Sigmoid colon (tissue), 6 donors: ENCODE measurements at regions not wholly inside any gene's neighbourhood (a gene's known extent, or its start where the extent isn't known, plus 50 kb on each side); places are given as distances from the start of the nearest gene placed in this dataset.

ENCODE experiments used
- DNase-seq: peaks from one replicate; pipeline ENCODE4 v3.0.0-alpha.2; 2019
- H3K27ac ChIP-seq, 4 donors: fragments of 200-600 bp; sonication (generic); one replicate each; pipeline ENCODE4 v1.5.1; 2016 to 2019; ENCODE audit warnings: mild to moderate bottlenecking in 1 of 4
- H3K27me3 ChIP-seq, 3 donors: fragments of 200-600 bp; sonication (generic); one replicate each; pipeline ENCODE4 v1.5.1; 2019; ENCODE audit warnings: mild to moderate bottlenecking in 1 of 3
- H3K36me3 ChIP-seq, 4 donors: fragments of 200-600 bp; sonication (generic); one replicate each; pipeline ENCODE4 v1.5.1; 2016 to 2019
- H3K4me1 ChIP-seq, 4 donors: fragments of 200-600 bp; sonication (generic); one replicate each; pipeline ENCODE4 v1.5.1; 2017 to 2019
- H3K4me3 ChIP-seq, 4 donors: fragments of 200-600 bp; sonication (generic); one replicate each; pipeline ENCODE4 v1.5.1; 2017 to 2019; ENCODE audit warnings: mild to moderate bottlenecking in 2 of 4, moderate library complexity in 1 of 4
- H3K9me3 ChIP-seq, 4 donors: fragments of 200-600 bp in 3 of 4; sonication (generic) in 3 of 4; one replicate each; pipeline versions ENCODE4 v1.5.1 to v1.6.1; 2013 to 2019
- EP300 ChIP-seq, 4 donors: sonication (generic); formaldehyde crosslinking; IDR thresholded peaks; one replicate each; pipeline ENCODE4 v1.6.1; 2017; ENCODE audit warnings: antibody characterized with exemption in 4 of 4
- POLR2A ChIP-seq, 2 donors: fragments of 450-650 bp; IDR thresholded peaks; one replicate each; pipeline ENCODE4 v1.6.1; 2016; ENCODE audit warnings: antibody characterized with exemption in 2 of 2, mild to moderate bottlenecking in 2 of 2, moderate library complexity in 2 of 2
- POLR2AphosphoS5 ChIP-seq, 4 donors: sonication (generic); formaldehyde crosslinking; IDR thresholded peaks; one replicate each; pipeline ENCODE4 v1.6.1; 2017; ENCODE audit warnings: antibody characterized with exemption in 4 of 4
- WGBS, 2 donors: extraction: QIAGEN DNeasy Blood & Tissue Kit; methylation state at CpG; one replicate each; pipeline ENCODE4 v1.1.7; 2013; 5-methylcytosine and 5-hydroxymethylcytosine counted together
- intact Hi-C: fragments of 100-400 bp; cut with DNase I; formaldehyde crosslinking; loops from one replicate; pipeline ENCODE4 v1.15.1; 2023
- TF ChIP-seq, protein P1 (sequence below), 4 experiments: fragments of 450-650 bp in 3 of 4; fragments of 200-600 bp in 1 of 4; IDR thresholded peaks; one replicate each; pipeline ENCODE4 v1.5.1; 2016 to 2019; ENCODE audit warnings: antibody characterized with exemption in 4 of 4, mild to moderate bottlenecking in 3 of 4, moderate library complexity in 2 of 4
- donor health status: healthy with polysubstance abuse.
- donor health status: healthy.

DNA sequence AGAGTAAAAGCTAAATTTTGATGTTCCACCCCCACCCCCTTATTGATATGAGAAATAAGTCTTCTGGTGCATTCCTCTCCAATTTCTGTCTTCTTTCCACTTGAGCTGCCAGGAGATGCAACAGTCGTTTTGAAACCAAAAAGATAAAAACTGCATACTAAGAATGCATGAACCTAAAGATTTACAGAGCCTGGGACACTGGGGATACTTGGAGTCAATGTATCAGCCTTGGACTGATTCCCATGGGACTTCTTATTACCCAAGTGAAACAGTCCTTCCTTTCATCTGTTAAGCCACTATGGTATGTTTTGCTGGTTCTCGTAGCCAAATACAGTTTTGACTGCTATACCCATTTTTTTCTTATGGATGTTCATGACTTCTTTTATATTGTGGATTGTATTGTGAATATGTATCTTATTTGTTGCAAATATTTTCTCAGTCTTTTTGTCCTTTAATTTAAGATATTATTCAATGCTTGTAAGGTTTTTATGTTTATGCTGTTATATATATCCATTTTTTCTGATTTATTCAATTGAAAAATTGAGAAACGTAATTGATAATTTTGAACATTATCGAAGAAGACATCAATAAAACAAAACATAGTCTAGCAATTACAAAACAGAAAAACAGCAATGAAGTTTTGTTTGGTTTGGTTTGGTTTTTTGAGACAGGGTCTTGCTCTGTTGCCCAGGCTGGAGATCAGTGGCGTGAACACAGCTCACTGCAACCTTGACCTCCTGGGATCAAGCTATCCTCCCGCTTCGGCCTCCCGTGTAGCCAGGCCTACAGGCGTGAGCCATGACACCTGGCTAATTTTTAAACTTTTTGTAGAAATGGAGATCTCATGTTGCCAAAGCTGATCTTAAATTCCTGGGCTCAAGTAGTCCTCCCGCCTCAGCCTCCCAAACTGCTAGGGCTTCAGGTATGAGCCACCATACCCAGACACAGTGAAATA, 85.4 kb upstream of the ETV6 start:
- H3K36me3 ChIP-seq: no peaks in the 10 kb centered on the region
- H3K9me3 ChIP-seq: no peaks in the 10 kb centered on the region
- 91 to 92% methylated on average over 10 of the region's 10 CpGs for WGBS, 2 donors
- H3K4me1 ChIP-seq: peaks cover 0 to 13% (median 6%) of the 10 kb centered on the region in 4 donors
- TF ChIP-seq, protein P1, sequence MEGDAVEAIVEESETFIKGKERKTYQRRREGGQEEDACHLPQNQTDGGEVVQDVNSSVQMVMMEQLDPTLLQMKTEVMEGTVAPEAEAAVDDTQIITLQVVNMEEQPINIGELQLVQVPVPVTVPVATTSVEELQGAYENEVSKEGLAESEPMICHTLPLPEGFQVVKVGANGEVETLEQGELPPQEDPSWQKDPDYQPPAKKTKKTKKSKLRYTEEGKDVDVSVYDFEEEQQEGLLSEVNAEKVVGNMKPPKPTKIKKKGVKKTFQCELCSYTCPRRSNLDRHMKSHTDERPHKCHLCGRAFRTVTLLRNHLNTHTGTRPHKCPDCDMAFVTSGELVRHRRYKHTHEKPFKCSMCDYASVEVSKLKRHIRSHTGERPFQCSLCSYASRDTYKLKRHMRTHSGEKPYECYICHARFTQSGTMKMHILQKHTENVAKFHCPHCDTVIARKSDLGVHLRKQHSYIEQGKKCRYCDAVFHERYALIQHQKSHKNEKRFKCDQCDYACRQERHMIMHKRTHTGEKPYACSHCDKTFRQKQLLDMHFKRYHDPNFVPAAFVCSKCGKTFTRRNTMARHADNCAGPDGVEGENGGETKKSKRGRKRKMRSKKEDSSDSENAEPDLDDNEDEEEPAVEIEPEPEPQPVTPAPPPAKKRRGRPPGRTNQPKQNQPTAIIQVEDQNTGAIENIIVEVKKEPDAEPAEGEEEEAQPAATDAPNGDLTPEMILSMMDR (IDR thresholded peaks at IDR 0.05): no peak
- TF ChIP-seq EP300 (IDR thresholded peaks at IDR 0.05): no peak
- no peak for TF ChIP-seq POLR2A (IDR thresholded peaks at IDR 0.05)
- TF ChIP-seq POLR2AphosphoS5 (IDR thresholded peaks at IDR 0.05): no peak
- intact Hi-C loops: no loop called here
- no peaks in the 10 kb centered on the region for H3K27me3 ChIP-seq
- no peak overlapping the region for H3K4me3 ChIP-seq
- H3K27ac ChIP-seq: no peak overlapping the region
- no peak for DNase-seq

DNA sequence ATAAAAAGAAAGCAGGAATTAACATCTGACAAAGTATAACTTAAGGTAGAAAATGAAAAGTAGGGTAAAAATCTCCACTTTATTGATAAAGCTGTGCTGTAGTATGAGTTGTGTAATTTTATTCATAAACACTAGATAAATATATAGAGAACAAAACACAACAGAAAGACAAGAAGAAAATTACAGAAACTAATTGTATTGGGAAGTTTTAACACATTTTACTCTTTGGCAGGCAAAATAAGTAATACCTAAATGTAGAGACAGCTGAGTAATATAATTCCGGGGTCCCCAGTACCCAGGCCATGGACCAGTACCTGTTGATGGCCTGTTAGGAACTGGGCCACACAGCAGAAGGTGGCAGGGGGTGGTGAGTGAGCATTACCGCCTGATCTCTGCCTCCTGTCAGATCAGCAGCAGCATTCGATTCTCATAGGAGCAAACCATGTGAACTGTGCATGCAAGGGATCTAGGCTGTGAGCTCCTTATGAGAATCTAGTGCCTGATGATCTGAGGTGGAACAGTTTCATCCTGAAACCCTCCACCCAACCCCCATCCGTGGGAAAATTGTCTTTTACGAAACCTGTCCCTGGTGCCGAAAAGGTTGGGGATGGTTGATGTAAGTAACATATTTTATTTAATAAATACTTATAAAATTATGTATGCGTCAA, 84.4 kb upstream of the ETV6 start:
- 87 to 89% methylated on average over 7 of the region's 7 CpGs for WGBS, 2 donors
- H3K27me3 ChIP-seq: no peaks in the 10 kb centered on the region
- no peaks in the 10 kb centered on the region for H3K9me3 ChIP-seq
- DNase-seq: no peak
- no peak overlapping the region for H3K4me3 ChIP-seq
- peaks cover 0 to 22% (median 9%) of the 10 kb centered on the region in 4 donors for H3K4me1 ChIP-seq
- H3K36me3 ChIP-seq: no peaks in the 10 kb centered on the region
- intact Hi-C loops: no loop called here
- no peak overlapping the region for H3K27ac ChIP-seq
- no peak for TF ChIP-seq POLR2A (IDR thresholded peaks at IDR 0.05)
- no peak for TF ChIP-seq POLR2AphosphoS5 (IDR thresholded peaks at IDR 0.05)
- TF ChIP-seq, protein P1 (IDR thresholded peaks at IDR 0.05): no peak
- TF ChIP-seq EP300 (IDR thresholded peaks at IDR 0.05): no peak

DNA sequence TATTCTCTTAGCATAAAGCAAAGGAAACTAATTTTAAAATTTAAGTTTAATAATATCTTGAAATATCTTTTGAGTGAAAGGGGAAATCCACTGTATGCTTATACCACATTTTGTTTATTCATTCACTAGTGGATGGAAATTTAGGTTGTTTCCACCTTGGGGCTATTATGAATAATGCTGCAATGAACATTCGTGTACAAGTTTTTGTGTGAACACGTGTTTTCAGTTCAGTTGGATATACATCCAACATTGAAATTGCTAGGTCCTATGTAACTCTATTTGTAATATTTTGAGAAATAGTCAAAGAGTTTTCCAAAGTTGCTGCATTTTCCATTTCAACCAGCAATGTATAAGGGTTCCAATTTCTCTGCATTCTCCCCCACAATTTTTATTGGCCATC, 83.7 kb upstream of the ETV6 start:
- Histone ChIP-seq H3K4me3 (no peak overlapping the region), H3K27ac (no peak overlapping the region), H3K4me1 (peaks cover 0 to 23% (median 9%) of the 10 kb centered on the region in 4 donors), H3K27me3 (no peaks in the 10 kb centered on the region), H3K9me3 (no peaks in the 10 kb centered on the region), H3K36me3 (no peaks in the 10 kb centered on the region)
- intact Hi-C loops: no loop called here
- TF ChIP-seq POLR2AphosphoS5 (IDR thresholded peaks at IDR 0.05) (no peak), EP300 (IDR thresholded peaks at IDR 0.05) (no peak), POLR2A (IDR thresholded peaks at IDR 0.05) (no peak)
- TF ChIP-seq, protein P1 (IDR thresholded peaks at IDR 0.05): no peak
- no peak for DNase-seq
- WGBS, 2 donors: 63 to 67% methylated on average over 2 of the region's 2 CpGs

DNA sequence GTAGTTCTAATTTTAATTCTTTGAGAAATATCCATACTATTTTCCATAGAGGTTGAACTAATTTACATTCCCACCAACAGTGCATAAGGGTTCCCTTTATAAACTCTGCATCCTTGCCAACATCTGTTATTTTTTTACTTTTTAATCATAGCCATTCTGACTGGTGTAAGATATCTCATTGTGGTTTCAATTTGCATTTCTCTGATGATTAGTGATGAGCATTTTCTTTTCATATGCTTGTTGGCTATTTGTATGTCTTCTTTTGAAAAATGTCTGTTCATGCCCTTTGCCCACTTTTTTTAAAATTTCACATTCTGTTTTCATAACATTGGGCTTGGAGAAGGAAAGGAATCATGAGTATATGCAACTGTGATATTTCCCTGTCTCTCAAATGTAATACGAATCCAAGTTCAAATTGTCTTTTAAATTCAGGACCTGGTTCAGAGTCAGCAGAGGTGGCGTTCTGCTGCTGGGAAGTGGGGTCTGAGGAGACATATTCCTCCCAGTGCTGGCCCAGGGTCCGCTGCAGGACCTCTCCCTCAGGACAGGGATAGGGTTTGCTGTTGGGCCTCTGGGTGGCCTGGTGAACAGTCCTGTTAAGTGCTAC, 81.2 kb upstream of the ETV6 start:
- no peaks in the 10 kb centered on the region for H3K9me3 ChIP-seq
- intact Hi-C loops: no loop called here
- no peak for DNase-seq
- H3K27me3 ChIP-seq: no peaks in the 10 kb centered on the region
- WGBS, 2 donors: 88 to 93% methylated on average over 3 of the region's 3 CpGs
- no peaks in the 10 kb centered on the region for H3K36me3 ChIP-seq
- H3K4me1 ChIP-seq: peaks cover 0 to 11% (median 3%) of the 10 kb centered on the region in 4 donors
- peak overlapping the region in 1 of 4 donors; percentile 7 for H3K27ac ChIP-seq
- no peak overlapping the region for H3K4me3 ChIP-seq
- TF ChIP-seq POLR2AphosphoS5 (IDR thresholded peaks at IDR 0.05) (no peak), POLR2A (IDR thresholded peaks at IDR 0.05) (no peak), EP300 (IDR thresholded peaks at IDR 0.05) (no peak)
- TF ChIP-seq, protein P1 (IDR thresholded peaks at IDR 0.05): no peak
